Colonic mucosa (tissue), 4 donors: ENCODE measurements at regions not wholly inside any gene's neighbourhood (a gene's known extent, or its start where the extent isn't known, plus 50 kb on each side); places are given as distances from the start of the nearest gene placed in this dataset.

Experiments
- DNase-seq: peaks from one replicate; pipeline ENCODE4 v3.0.0-alpha.2; 2020
- H3K27ac ChIP-seq: fragments of 200-600 bp; one replicate; pipeline ENCODE4 v1.8.0; 2021
- H3K27me3 ChIP-seq: fragments of 200-600 bp; one replicate; pipeline ENCODE4 v1.8.0; 2021
- H3K36me3 ChIP-seq: fragments of 200-600 bp; one replicate; pipeline ENCODE4 v1.8.0; 2021
- H3K4me1 ChIP-seq: fragments of 200-600 bp; one replicate; pipeline ENCODE4 v1.8.0; 2021; ENCODE audit warnings: mild to moderate bottlenecking
- H3K4me3 ChIP-seq: fragments of 200-600 bp; one replicate; pipeline ENCODE4 v1.8.0; 2021
- H3K9ac ChIP-seq, 2 donors: one replicate each; pipeline ENCODE4 v1.7.0; 2013; ENCODE audit warnings: control low read depth in 2 of 2, low read depth in 2 of 2, low read length in 2 of 2
- H3K9me3 ChIP-seq: fragments of 200-600 bp; one replicate; pipeline ENCODE4 v1.8.0; 2021
- CTCF ChIP-seq: fragments of 200-600 bp; IDR thresholded peaks from one replicate; pipeline ENCODE4 v1.8.0; 2022; ENCODE audit warnings: antibody characterized with exemption, mild to moderate bottlenecking
- intact Hi-C: fragments of 100-400 bp; cut with DNase I; formaldehyde crosslinking; loops from one replicate; pipeline ENCODE4 v1.14.1; 2022
- donor health status: healthy.
- donor health status: DM: no; HTN: no; CAD: no.
- donor health status: DM: no; HTN: no; CAD: no.

- no peaks in the 10 kb centered on the region for H3K4me1 ChIP-seq
- H3K9ac ChIP-seq = no peak overlapping the region
- no peaks in the 10 kb centered on the region for H3K9me3 ChIP-seq
- DNase-seq = no peak
- H3K27ac ChIP-seq = no peak overlapping the region
- intact Hi-C loops = loop anchor here (10.0 kb wide), 1 partner anchor 60 kb away; the partner anchor contains the start of gene RIPOR2
- no peak overlapping the region for H3K4me3 ChIP-seq
- H3K27me3 ChIP-seq = no peaks in the 10 kb centered on the region
- no peak for TF ChIP-seq CTCF
- no peaks in the 10 kb centered on the region for H3K36me3 ChIP-seq
Observed at GRCh38 chr6:24994812-24995211, 59.1 kb upstream of the RIPOR2 start.

- H3K9me3 ChIP-seq = no peaks in the 10 kb centered on the region
- no peaks in the 10 kb centered on the region for H3K4me1 ChIP-seq
- TF ChIP-seq CTCF = no peak
- H3K27me3 ChIP-seq = no peaks in the 10 kb centered on the region
- no peak overlapping the region for H3K9ac ChIP-seq
- no peak overlapping the region for H3K4me3 ChIP-seq
- intact Hi-C loops = loop anchor here (10.0 kb wide), 1 partner anchor 60 kb away; the partner anchor contains the start of gene RIPOR2
- no peaks in the 10 kb centered on the region for H3K36me3 ChIP-seq
- H3K27ac ChIP-seq = no peak overlapping the region
- DNase-seq = no peak
Observed at GRCh38 chr6:24995270-24995669, 59.5 kb upstream of the RIPOR2 start.

GRCh38 chr6:24996269-24996836 is 60.6 kb upstream of the RIPOR2 start:
- intact Hi-C loops = loop anchor here (10.0 kb wide), 1 partner anchor 62 kb away; the partner anchor contains the start of gene RIPOR2
- no peaks in the 10 kb centered on the region for H3K36me3 ChIP-seq
- H3K27me3 ChIP-seq = no peaks in the 10 kb centered on the region
- no peak overlapping the region for H3K27ac ChIP-seq
- no peaks in the 10 kb centered on the region for H3K9me3 ChIP-seq
- no peaks in the 10 kb centered on the region for H3K4me1 ChIP-seq
- DNase-seq = no peak
- no peak overlapping the region for H3K4me3 ChIP-seq
- no peak for TF ChIP-seq CTCF
- H3K9ac ChIP-seq = no peak overlapping the region

- no peak for TF ChIP-seq CTCF
- intact Hi-C loops = loop anchor here (10.0 kb wide), 1 partner anchor 62 kb away; the partner anchor contains the start of gene RIPOR2
- no peaks in the 10 kb centered on the region for H3K9me3 ChIP-seq
Observed at GRCh38 chr6:24997231-24997630, 61.5 kb upstream of the RIPOR2 start.

GRCh38 chr6:24997905-24998304 is 62.1 kb upstream of the RIPOR2 start:
- TF ChIP-seq CTCF = no peak
- Histone ChIP-seq H3K36me3 (no peaks in the 10 kb centered on the region), H3K27ac (no peak overlapping the region), H3K4me1 (no peaks in the 10 kb centered on the region), H3K9me3 (no peaks in the 10 kb centered on the region), H3K4me3 (no peak overlapping the region), H3K9ac (no peak overlapping the region), H3K27me3 (no peaks in the 10 kb centered on the region)
- no peak for DNase-seq
- intact Hi-C loops = loop anchor here (10.0 kb wide), 1 partner anchor 63 kb away; the partner anchor contains the start of gene RIPOR2

More at GRCh38 chr6:24997231-24997630, 61.5 kb upstream of the RIPOR2 start:
- H3K4me3 ChIP-seq = no peak overlapping the region
- no peak overlapping the region for H3K9ac ChIP-seq
- no peak for DNase-seq
- no peaks in the 10 kb centered on the region for H3K27me3 ChIP-seq
- H3K4me1 ChIP-seq = no peaks in the 10 kb centered on the region
- H3K36me3 ChIP-seq = no peaks in the 10 kb centered on the region
- no peak overlapping the region for H3K27ac ChIP-seq
